Natural killer cell (primary cell): ENCODE measurements at regions not wholly inside any gene's neighbourhood (a gene's known extent, or its start where the extent isn't known, plus 50 kb on each side); places are given as distances from the start of the nearest gene placed in this dataset.

Experiments
- ATAC-seq, 3 donors: fragments of 150-1000 bp in 2 of 3; fragments of 200-7000 bp in 1 of 3; cut with Tn5 transposase; 1 replicate in 1 of 3; 2 replicates in 2 of 3; pipeline ENCODE4 v1.10.0; 2021; ENCODE audit warnings: mild to moderate bottlenecking in 2 of 3, moderate library complexity in 2 of 3
- DNase-seq, 2 donors: peaks; one replicate each; pipeline versions ENCODE4 v3.0.0 to v3.0.0-alpha.2; 2013 to 2021; ENCODE audit warnings: mixed read lengths in 1 of 2
- H3K27ac ChIP-seq: one replicate; pipeline ENCODE4 v1.5.1; 2013; ENCODE audit warnings: mild to moderate bottlenecking, low read length
- H3K27me3 ChIP-seq: one replicate; pipeline ENCODE4 v1.6.1; 2013; ENCODE audit warnings: low read length; ENCODE audit not compliant: control insufficient read depth, insufficient read depth
- H3K36me3 ChIP-seq: one replicate; pipeline ENCODE4 v1.6.1; 2013; ENCODE audit warnings: low read length; ENCODE audit not compliant: control insufficient read depth, insufficient read depth
- H3K4me1 ChIP-seq: one replicate; pipeline ENCODE4 v1.6.1; 2013; ENCODE audit warnings: low read length; ENCODE audit not compliant: control insufficient read depth, insufficient read depth
- H3K4me3 ChIP-seq: one replicate; pipeline ENCODE4 v1.5.1; 2013; ENCODE audit warnings: low read length
- H3K9me3 ChIP-seq: one replicate; pipeline ENCODE4 v1.6.1; 2013; ENCODE audit warnings: low read length; ENCODE audit not compliant: control insufficient read depth, insufficient read depth
- H3K27ac Mint-ChIP-seq, 2 donors: one replicate each; pipeline ENCODE4 v1.8.0; 2022; ENCODE audit warnings: mild to moderate bottlenecking in 2 of 2, mixed read lengths in 2 of 2, moderate library complexity in 1 of 2
- H3K27me3 Mint-ChIP-seq, 2 donors: one replicate each; pipeline ENCODE4 v1.8.0; 2022; ENCODE audit warnings: low read depth in 2 of 2, mixed read lengths in 2 of 2
- H3K36me3 Mint-ChIP-seq: one replicate; pipeline ENCODE4 v1.8.0; 2022; ENCODE audit warnings: mixed read lengths
- H3K4me1 Mint-ChIP-seq, 2 donors: one replicate each; pipeline ENCODE4 v1.8.0; 2022; ENCODE audit warnings: mixed read lengths in 2 of 2
- H3K4me3 Mint-ChIP-seq: one replicate; pipeline ENCODE4 v1.8.0; 2022; ENCODE audit warnings: mild to moderate bottlenecking, moderate library complexity, mixed read lengths
- H3K9me3 Mint-ChIP-seq, 2 donors: one replicate each; pipeline ENCODE4 v1.8.0; 2022; ENCODE audit warnings: mixed read lengths in 2 of 2
- WGBS: methylation state at CpG from one replicate; pipeline ENCODE4 v1.1.7; 2013; ENCODE audit warnings: missing lambda C conversion rate; ENCODE audit not compliant: insufficient coverage; 5-methylcytosine and 5-hydroxymethylcytosine counted together
- intact Hi-C: fragments of 100-400 bp; cut with micrococcal nuclease; formaldehyde crosslinking; loops from one replicate; pipeline ENCODE4 v1.14.2; 2022
- TF ChIP-seq, protein P1 (sequence below): fragments of 200-600 bp; IDR thresholded peaks from one replicate; pipeline ENCODE4 v1.8.0; 2022; ENCODE audit warnings: antibody characterized with exemption

DNA sequence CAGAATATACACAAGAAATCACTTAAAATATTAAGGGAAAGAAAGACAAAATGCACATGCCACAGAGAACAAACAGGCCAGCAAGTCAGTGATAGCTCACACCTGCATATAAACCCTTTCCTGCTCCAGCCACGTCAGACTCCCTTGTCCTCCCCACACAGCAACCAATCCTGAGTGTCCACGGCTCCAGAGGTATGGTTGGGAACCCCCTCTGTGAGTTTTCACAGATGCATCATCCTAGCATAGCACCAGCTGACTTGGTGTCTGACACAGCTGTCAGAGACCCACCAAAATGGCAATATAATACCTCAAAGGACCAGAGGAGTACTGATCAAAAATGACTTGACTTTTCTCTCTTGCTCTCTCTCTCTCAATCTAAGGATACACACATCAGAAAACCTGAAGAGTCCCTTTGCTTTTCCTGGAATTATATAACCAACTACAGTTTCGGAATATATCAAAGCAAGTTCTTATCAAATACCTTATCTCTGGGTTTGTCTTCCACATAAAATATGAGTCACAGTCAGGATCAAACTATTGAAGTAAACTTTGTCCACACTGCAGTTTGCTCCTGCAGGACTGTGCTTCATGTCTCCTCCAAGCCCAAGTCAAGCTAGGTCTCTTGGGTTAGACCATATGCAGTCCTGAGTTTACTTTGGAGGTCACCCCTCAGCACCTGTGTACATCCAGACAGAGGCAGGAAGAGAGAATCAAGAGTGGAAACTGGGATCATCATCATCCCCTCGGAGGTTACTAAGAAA is 187.1 kb upstream of the THBS1 start:
- no peak for ATAC-seq
- H3K27me3 ChIP-seq, result peaks cover 10% of the 10 kb centered on the region
- no peaks in the 10 kb centered on the region for H3K36me3 ChIP-seq
- H3K36me3 Mint-ChIP-seq, result no peaks in the 10 kb centered on the region
- DNase-seq, result no peak
- peaks cover 6% of the 10 kb centered on the region in 2 donors for H3K4me1 Mint-ChIP-seq
- no peaks in the 10 kb centered on the region for H3K9me3 Mint-ChIP-seq
- H3K27ac ChIP-seq, result no peak overlapping the region
- no peaks in the 10 kb centered on the region for H3K4me1 ChIP-seq
- H3K4me3 ChIP-seq, result no peak overlapping the region
- peaks cover 32 to 55% of the 10 kb centered on the region in 2 donors for H3K27me3 Mint-ChIP-seq
- H3K9me3 ChIP-seq, result no peaks in the 10 kb centered on the region
- no peak overlapping the region for H3K27ac Mint-ChIP-seq
- no peak overlapping the region for H3K4me3 Mint-ChIP-seq
- TF ChIP-seq, protein P1, sequence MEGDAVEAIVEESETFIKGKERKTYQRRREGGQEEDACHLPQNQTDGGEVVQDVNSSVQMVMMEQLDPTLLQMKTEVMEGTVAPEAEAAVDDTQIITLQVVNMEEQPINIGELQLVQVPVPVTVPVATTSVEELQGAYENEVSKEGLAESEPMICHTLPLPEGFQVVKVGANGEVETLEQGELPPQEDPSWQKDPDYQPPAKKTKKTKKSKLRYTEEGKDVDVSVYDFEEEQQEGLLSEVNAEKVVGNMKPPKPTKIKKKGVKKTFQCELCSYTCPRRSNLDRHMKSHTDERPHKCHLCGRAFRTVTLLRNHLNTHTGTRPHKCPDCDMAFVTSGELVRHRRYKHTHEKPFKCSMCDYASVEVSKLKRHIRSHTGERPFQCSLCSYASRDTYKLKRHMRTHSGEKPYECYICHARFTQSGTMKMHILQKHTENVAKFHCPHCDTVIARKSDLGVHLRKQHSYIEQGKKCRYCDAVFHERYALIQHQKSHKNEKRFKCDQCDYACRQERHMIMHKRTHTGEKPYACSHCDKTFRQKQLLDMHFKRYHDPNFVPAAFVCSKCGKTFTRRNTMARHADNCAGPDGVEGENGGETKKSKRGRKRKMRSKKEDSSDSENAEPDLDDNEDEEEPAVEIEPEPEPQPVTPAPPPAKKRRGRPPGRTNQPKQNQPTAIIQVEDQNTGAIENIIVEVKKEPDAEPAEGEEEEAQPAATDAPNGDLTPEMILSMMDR, result no peak
- intact Hi-C loops, result no loop called here
- 66% methylated on average over 3 of the region's 4 CpGs for WGBS

GRCh38 chr15:39394496-39394895 is 186.4 kb upstream of the THBS1 start:
- intact Hi-C loops, result no loop called here
- DNase-seq, result no peak
- Mint-ChIP-seq H3K36me3 (no peaks in the 10 kb centered on the region), H3K4me1 (peaks cover 6% of the 10 kb centered on the region in 2 donors), H3K4me3 (no peak overlapping the region), H3K9me3 (no peaks in the 10 kb centered on the region), H3K27ac (no peak overlapping the region), H3K27me3 (peaks cover 32 to 54% of the 10 kb centered on the region in 2 donors)
- Histone ChIP-seq H3K36me3 (no peaks in the 10 kb centered on the region), H3K4me3 (no peak overlapping the region), H3K9me3 (no peaks in the 10 kb centered on the region), H3K27ac (no peak overlapping the region), H3K4me1 (no peaks in the 10 kb centered on the region), H3K27me3 (peaks cover 10% of the 10 kb centered on the region)
- ATAC-seq, result no peak
- TF ChIP-seq, protein P1, result no peak

- Mint-ChIP-seq H3K27me3 (peaks cover 30 to 66% of the 10 kb centered on the region in 2 donors), H3K36me3 (no peaks in the 10 kb centered on the region), H3K27ac (no peak overlapping the region), H3K4me3 (no peak overlapping the region), H3K9me3 (no peaks in the 10 kb centered on the region), H3K4me1 (peaks cover 6% of the 10 kb centered on the region in 2 donors)
- WGBS, result 87% methylated on average over 8 of the region's 8 CpGs
- Histone ChIP-seq H3K4me1 (no peaks in the 10 kb centered on the region), H3K9me3 (no peaks in the 10 kb centered on the region), H3K36me3 (no peaks in the 10 kb centered on the region), H3K27me3 (peaks cover 10% of the 10 kb centered on the region), H3K4me3 (no peak overlapping the region), H3K27ac (no peak overlapping the region)
- TF ChIP-seq, protein P1, result no peak
- ATAC-seq (peak in 1 of 3 donors; percentile 42), DNase-seq (peak in 1 of 2 donors; percentile 16)
- intact Hi-C loops, result no loop called here
Measured at GRCh38 chr15:39396979-39397615, 183.8 kb upstream of the THBS1 start.
